ENCODE measurements at regions not wholly inside any gene's neighbourhood (a gene's known extent, or its start where the extent isn't known, plus 50 kb on each side); places are given as distances from the start of the nearest gene placed in this dataset.
A peak's percentile ranks its signal among the peaks of the same experiment; 100 is the strongest.
"Not testable (repeated sequence)": the region's sequence is repeated elsewhere in the genome, so short reads cannot be mapped to it uniquely, and the experiment has no call there.

GRCh38 chr1:232422898-232423297 lies 207.0 kb downstream of the SIPA1L2 start:
- TF ChIP-seq, protein P1, sequence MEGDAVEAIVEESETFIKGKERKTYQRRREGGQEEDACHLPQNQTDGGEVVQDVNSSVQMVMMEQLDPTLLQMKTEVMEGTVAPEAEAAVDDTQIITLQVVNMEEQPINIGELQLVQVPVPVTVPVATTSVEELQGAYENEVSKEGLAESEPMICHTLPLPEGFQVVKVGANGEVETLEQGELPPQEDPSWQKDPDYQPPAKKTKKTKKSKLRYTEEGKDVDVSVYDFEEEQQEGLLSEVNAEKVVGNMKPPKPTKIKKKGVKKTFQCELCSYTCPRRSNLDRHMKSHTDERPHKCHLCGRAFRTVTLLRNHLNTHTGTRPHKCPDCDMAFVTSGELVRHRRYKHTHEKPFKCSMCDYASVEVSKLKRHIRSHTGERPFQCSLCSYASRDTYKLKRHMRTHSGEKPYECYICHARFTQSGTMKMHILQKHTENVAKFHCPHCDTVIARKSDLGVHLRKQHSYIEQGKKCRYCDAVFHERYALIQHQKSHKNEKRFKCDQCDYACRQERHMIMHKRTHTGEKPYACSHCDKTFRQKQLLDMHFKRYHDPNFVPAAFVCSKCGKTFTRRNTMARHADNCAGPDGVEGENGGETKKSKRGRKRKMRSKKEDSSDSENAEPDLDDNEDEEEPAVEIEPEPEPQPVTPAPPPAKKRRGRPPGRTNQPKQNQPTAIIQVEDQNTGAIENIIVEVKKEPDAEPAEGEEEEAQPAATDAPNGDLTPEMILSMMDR (IDR thresholded peaks at IDR 0.05): no peak
- TF ChIP-seq POLR2A (IDR thresholded peaks at IDR 0.05) (no peak), EP300 (IDR thresholded peaks at IDR 0.05) (peak in 1 of 2 donors; percentile 18)
- Histone ChIP-seq H3K27me3 (no peaks in the 10 kb centered on the region), H3K4me1 (peaks cover 0 to 16% (median 7%) of the 10 kb centered on the region in 4 donors), H3K27ac (peak overlapping the region in 2 of 4 donors; percentile 34 to 45), H3K4me3 (no peak overlapping the region), H3K36me3 (peaks cover 0 to 40% (median 3%) of the 10 kb centered on the region in 3 donors), H3K9me3 (no peaks in the 10 kb centered on the region)
- 76 to 81% methylated on average over 8 of the region's 8 CpGs for whole genome bisulfite sequencing, 2 donors
- DNase-seq (ENCODE audit: low spot score in 2 of 2): no peak

GRCh38 chr1:232422098-232422497 lies 207.8 kb downstream of the SIPA1L2 start:
- peaks cover 0 to 32% (median 3%) of the 10 kb centered on the region in 3 donors for H3K36me3 ChIP-seq
- H3K4me3 ChIP-seq: no peak overlapping the region
- peaks cover 0 to 15% (median 9%) of the 10 kb centered on the region in 4 donors for H3K4me1 ChIP-seq
- no peaks in the 10 kb centered on the region for H3K9me3 ChIP-seq
- H3K27me3 ChIP-seq: no peaks in the 10 kb centered on the region
- H3K27ac ChIP-seq: peak overlapping the region in 1 of 4 donors; percentile 34
- DNase-seq (ENCODE audit: low spot score in 2 of 2): no peak
- TF ChIP-seq EP300 (IDR thresholded peaks at IDR 0.05): no peak
- no peak for TF ChIP-seq POLR2A (IDR thresholded peaks at IDR 0.05)
- TF ChIP-seq, protein P1 (IDR thresholded peaks at IDR 0.05): no peak

- peaks cover 0 to 30% (median 3%) of the 10 kb centered on the region in 3 donors for H3K36me3 ChIP-seq
- 91 to 93% methylated on average over 9 of the region's 9 CpGs for WGBS, 2 donors
- H3K4me3 ChIP-seq: no peak overlapping the region
- TF ChIP-seq POLR2A (IDR thresholded peaks at IDR 0.05): no peak
- TF ChIP-seq, protein P1 (IDR thresholded peaks at IDR 0.05): no peak
- TF ChIP-seq EP300 (IDR thresholded peaks at IDR 0.05): no peak
- peaks cover 0 to 14% (median 7%) of the 10 kb centered on the region in 4 donors for H3K4me1 ChIP-seq
- no peaks in the 10 kb centered on the region for H3K9me3 ChIP-seq
- peak overlapping the region in 1 of 4 donors; percentile 5 for H3K27ac ChIP-seq
- DNase-seq (ENCODE audit: low spot score in 2 of 2): no peak
- no peaks in the 10 kb centered on the region for H3K27me3 ChIP-seq
These were observed 208.7 kb downstream of the SIPA1L2 start for GRCh38 chr1:232421143-232421796.

GRCh38 chr1:232417636-232418248 lies 212.2 kb downstream of the SIPA1L2 start:
- Histone ChIP-seq H3K4me3 (no peak overlapping the region), H3K4me1 (peaks cover 0 to 14% (median 8%) of the 10 kb centered on the region in 4 donors), H3K9me3 (no peaks in the 10 kb centered on the region), H3K27me3 (no peaks in the 10 kb centered on the region), H3K27ac (peak overlapping the region; percentile 28 to 92 (median 72)), H3K36me3 (peaks cover 0 to 51% (median 6%) of the 10 kb centered on the region in 3 donors)
- 38 to 47% methylated on average over 10 of the region's 10 CpGs for WGBS, 2 donors
- TF ChIP-seq, protein P1 (IDR thresholded peaks at IDR 0.05): no peak
- TF ChIP-seq EP300 (IDR thresholded peaks at IDR 0.05): peak in 1 of 2 donors; percentile 41
- DNase-seq (ENCODE audit: low spot score in 2 of 2): no peak

GRCh38 chr1:232416026-232416568 lies 213.8 kb downstream of the SIPA1L2 start:
- Histone ChIP-seq H3K27me3 (no peaks in the 10 kb centered on the region), H3K4me1 (peaks cover 0 to 14% (median 8%) of the 10 kb centered on the region in 4 donors), H3K27ac (peak overlapping the region in 3 of 4 donors; percentile 37 to 92 (median 78)), H3K9me3 (peaks cover 0 to under 1% (median 0%) of the 10 kb centered on the region in 4 donors), H3K36me3 (peaks cover 0 to 59% (median 6%) of the 10 kb centered on the region in 3 donors), H3K4me3 (no peak overlapping the region)
- DNase-seq (ENCODE audit: low spot score in 2 of 2): no peak
- TF ChIP-seq POLR2A (IDR thresholded peaks at IDR 0.05): no peak
- no peak for TF ChIP-seq EP300 (IDR thresholded peaks at IDR 0.05)
- TF ChIP-seq, protein P1 (IDR thresholded peaks at IDR 0.05): no peak
- WGBS, 2 donors: 78 to 80% methylated on average over 6 to 8 of the region's 8 CpGs

- 81 to 83% methylated on average over 10 of the region's 10 CpGs for WGBS, 2 donors
- Histone ChIP-seq H3K27ac (peak overlapping the region in 2 of 4 donors; percentile 63 to 92), H3K4me1 (peaks cover 0 to 14% (median 8%) of the 10 kb centered on the region in 4 donors), H3K36me3 (peaks cover 0 to 59% (median 6%) of the 10 kb centered on the region in 3 donors)
- H3K9me3 ChIP-seq; H3K4me3 ChIP-seq; DNase-seq (ENCODE audit: low spot score in 2 of 2); H3K27me3 ChIP-seq: not testable (repeated sequence)
These were observed 214.5 kb downstream of the SIPA1L2 start for GRCh38 chr1:232415481-232415880.
